HG02623 (cell line): ENCODE measurements at regions not wholly inside any gene's neighbourhood (a gene's known extent, or its start where the extent isn't known, plus 50 kb on each side); places are given as distances from the start of the nearest gene placed in this dataset.
A peak's percentile ranks its signal among the peaks of the same experiment; 100 is the strongest.
"Not testable (repeated sequence)": the region's sequence is repeated elsewhere in the genome, so short reads cannot be mapped to it uniquely, and the experiment has no call there.

Experiments
- ATAC-seq: cut with Tn5 transposase; IDR thresholded peaks from one replicate; pipeline ENCODE4 v1.9.1; 2021; ENCODE audit warnings: moderate library complexity; ENCODE audit not compliant: unreplicated experiment

DNA sequence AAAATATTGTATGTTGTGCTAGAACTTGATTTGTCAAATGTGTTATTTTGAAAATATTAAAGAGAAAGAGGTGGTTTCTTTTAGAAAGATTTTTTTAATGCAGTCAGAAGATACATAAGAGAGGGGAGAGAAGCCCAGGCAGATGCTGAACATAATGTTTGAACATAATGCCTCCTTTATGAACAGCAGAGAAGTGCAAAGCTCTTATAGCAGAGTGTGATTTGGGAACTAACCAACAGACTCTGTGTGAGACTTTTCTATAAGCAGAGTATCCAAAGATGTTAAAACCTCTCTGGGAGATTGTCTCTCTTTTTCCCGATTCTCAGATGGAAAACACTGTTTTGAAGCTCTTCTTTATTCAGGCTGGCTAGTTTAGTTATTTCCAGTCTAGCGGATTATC is 1274.1 kb upstream of the SPRY2 start:
- no peak for ATAC-seq

GRCh38 chr13:81610644-81611043 is 1269.7 kb upstream of the SPRY2 start:
- ATAC-seq, result no peak

DNA sequence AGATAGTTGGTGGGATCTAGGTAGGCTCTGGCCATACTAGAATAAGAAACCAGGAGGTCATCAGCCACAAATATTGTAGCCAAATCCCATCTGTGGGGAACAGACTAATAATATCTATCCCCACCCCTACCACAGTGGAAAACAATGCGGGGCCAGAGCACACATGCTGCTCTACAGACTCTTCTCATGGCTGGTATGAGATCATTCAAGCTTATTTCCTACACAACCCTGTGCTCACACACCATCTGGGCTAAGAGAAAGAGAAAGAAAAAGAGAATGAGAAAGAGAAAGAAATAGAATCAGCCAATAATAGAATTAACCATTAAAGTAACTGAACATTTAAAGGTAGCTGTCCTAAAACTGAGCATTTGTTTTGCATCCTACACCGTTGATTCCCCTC is 1268.4 kb upstream of the SPRY2 start:
- no peak for ATAC-seq

GRCh38 chr13:81606074-81606473 is 1265.1 kb upstream of the SPRY2 start:
- ATAC-seq, result no peak

- ATAC-seq, result no peak
Measured at GRCh38 chr13:81602241-81602640, 1261.3 kb upstream of the SPRY2 start.

DNA sequence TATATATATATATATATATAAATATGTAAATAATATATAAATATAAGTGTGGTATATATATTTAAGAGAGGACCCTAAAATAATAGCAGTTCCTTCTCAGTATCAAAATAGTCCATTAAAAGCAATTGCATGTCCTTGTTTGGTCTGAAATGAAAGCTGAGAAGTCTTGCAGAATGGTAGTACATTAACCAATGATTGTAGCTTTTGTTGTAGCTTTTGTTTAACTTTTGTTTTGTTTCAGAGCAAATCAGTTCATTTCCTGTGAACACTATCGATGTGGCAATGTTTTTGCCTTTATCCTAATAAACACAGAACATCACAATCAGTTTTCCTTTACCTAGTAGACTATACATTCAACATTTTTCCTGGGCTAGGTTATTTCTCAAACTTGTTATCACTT is 1256.2 kb upstream of the SPRY2 start:
- ATAC-seq, result no peak

DNA sequence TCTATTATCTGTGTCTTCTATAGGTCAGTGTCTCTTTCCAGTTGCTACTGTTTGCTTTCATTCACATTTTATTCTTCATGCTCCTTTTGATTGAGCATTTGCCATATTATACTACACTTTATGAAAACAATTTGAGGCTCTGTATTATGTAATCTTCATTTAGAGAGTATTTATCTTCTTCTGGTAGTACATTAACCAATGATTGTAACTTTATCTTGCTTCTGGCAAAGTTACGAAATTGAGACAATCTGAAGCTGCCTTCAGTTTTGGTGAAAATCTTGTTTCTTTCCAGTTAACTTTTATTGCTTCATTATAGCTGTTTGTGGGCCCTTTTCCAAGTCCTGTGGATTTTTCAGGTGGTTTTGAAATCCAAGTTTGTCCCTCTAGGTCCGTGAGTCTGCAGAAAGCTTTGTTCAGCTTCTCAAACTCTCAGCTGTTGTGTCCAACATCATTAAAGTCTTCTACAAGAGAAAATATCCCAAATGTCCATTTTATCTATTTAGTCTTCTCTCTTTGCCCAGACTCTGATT is 1255.4 kb upstream of the SPRY2 start:
- ATAC-seq, result no peak

DNA sequence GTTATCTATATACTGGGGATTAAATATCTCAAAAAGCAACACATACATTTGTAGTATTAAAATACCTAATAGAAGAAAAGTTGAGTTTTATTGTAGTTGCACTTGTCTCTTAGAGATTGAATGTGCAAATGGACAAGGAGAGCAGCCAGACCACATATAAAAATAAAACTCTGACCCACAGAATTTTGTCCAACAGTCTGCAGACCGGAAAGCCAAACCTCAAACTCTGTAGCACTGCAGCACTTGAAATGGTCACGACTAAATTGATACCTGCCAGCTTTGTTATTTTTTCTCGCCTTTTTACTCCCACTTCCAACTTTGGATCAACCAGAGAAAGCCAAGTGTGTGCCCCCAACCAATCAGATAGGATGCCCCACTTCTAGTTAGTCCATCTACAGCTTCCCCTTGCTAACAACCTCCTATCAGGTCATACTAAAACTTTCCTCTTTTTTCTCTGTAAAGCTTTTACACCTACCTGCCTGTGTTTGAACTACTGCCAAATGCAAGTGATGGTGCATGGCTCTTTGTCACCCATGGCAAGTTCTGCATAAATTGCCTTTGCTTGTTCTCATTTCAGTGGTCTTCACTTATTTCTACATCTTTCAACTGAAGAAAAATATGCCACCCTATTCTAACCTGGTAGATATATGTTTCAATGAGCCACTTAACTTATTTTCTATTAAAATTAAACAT is 1250.7 kb upstream of the SPRY2 start:
- no peak for ATAC-seq

DNA sequence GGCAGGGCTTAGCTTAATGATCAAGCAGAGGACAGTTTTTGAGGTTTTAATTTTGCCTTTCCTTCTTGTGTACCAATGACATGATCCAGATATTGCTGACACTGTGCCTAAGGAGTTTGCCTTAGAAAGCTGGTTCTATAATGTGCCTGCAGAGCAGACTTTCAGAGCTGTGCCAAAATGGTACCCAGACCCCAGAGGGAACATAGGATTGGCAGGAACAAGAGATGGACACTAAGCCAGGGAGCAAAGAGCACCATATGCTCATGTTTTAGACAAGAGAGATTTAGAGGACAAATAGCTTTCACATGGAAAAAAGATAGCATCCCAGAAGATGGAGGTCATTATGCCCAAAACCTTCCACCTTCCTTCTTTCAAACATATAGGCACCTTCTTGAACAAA is 1241.5 kb upstream of the SPRY2 start:
- ATAC-seq, result no peak

DNA sequence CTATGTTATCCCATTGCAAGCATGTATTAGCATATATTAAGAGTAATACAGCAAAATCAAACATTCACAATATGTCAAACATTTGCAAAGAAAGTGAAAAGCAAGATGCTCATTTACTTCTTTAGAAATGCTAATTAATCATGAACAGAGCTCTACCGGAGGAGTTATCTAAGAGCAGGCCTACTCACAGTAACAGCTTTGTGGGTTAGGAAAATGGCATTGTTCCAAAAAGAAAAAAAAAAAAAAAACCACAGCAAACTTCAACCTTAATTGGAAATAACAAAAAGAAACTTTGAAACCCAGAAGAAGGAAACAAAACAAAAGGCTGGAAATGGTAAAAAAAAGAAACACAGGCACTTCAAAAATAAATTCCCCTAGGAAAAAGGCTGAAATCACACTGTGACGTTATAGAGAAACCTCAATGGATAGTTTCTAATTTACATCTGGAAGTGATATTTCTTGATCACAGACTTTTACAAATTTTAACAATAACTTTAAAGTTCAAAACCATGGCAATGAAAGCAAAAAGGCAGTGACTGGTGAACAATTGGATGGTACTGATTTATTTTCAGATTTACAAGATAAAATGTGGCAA is 1236.8 kb upstream of the SPRY2 start:
- ATAC-seq, result no peak

GRCh38 chr13:81568824-81569223 is 1227.9 kb upstream of the SPRY2 start:
- peak; percentile 67 for ATAC-seq

- ATAC-seq, result no peak
Measured at GRCh38 chr13:81565849-81566248, 1224.9 kb upstream of the SPRY2 start.

DNA sequence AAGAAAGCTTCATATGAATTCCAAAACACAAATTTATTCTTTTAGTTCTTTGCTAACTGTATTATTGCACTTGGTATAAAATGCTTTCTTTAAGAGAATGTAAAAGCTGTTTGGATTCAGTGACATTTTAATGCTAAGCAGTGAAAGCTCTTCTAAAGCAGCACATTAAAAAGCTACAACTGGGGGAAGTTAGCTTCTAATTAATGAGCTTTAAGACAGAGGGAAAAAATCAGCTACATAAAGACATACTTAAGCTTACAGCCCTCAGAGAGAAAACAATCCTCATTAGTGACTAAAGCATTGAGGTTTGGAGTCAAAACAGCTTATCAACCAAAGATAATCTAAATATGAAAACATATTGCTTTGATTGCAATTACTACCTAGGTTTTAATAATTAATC is 1222.2 kb upstream of the SPRY2 start:
- no peak for ATAC-seq

- ATAC-seq, result no peak
Measured at GRCh38 chr13:81562598-81562997, 1221.7 kb upstream of the SPRY2 start.

GRCh38 chr13:81551036-81551435 is 1210.1 kb upstream of the SPRY2 start:
- ATAC-seq, result no peak

DNA sequence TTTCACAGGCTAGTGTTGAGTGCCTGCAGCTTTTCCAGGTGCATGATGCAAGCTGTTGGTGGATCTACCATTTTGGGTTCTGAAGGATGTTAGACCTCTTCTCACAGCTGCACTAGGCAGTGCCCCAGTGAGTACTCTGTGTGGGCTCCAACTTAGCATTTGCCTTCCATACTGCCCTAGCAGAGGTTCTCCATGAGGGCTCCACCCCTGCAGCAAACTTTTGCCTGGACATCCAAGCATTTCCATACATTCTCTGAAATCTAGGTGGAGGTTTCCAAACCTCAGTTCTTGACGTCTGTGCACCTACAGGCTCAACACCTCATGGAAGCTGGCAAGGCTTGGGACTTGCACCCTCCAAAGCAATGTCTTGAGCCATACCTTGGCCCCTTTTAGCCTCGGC is 1205.4 kb upstream of the SPRY2 start:
- not testable (repeated sequence) for ATAC-seq

GRCh38 chr13:81540777-81541176 is 1199.9 kb upstream of the SPRY2 start:
- no peak for ATAC-seq

DNA sequence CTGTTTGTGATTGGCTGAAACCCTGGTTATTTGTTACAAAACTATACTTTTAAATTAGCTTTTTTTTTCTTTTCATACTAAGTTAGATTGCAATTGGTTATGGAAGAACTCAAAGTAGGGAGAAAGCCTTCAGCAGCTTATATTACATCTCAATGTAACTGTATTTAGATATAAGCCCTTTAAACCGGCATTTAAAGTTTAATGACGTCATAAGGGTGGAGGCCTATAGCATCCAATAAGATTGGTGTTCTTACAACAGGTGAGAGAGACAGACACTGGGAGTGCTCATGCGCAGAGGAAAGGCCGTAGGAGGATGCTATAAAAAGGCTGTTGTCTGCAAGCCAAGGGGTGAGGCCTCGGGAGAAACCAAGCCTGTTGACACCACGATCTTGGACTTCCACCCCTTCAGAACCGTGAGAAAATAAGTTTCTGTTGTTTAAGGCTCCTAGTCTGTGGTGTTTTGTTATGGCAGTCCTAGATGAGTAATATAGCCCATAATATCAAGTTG is 1198.8 kb upstream of the SPRY2 start:
- no peak for ATAC-seq

- ATAC-seq, result no peak
Measured at GRCh38 chr13:81498969-81499368, 1158.0 kb upstream of the SPRY2 start.

DNA sequence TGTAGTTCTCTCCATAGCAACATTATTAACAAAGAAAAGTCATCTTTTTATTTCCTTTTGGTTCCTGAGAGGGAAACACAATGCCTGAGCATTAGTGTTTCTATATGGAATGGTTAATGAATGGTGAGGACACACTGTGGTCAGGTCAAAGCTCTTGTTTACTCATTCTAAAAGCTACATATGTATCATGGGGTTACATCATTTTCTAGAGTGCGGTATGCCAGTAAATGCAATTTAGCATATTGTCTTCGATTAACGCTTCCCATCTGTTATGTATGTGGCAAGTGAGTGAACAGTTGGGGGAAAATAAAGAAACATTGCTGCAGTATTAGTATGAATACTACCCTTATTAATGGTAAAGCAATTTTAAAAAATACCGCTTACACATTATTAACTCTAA is 1152.2 kb upstream of the SPRY2 start:
- no peak for ATAC-seq

DNA sequence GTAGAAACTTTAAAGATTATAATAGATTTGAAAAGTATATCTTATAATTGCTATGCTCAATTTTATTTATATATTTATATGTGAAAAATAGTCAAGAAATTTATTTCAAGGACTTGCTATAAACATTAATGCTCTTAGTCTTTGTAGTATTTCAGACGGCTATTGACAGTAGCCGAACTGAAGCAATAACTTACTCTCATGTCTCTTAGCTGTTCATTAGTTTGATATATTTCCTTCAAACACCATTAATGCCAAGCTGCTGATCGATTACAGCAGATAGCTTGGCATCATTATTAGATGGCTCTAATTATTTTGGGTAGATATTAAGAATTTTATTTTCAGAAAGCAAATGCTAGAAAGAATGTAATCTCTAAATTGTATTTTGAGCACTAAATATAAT is 1151.5 kb upstream of the SPRY2 start:
- no peak for ATAC-seq

- no peak for ATAC-seq
Measured at GRCh38 chr13:81488021-81488420, 1147.1 kb upstream of the SPRY2 start.

DNA sequence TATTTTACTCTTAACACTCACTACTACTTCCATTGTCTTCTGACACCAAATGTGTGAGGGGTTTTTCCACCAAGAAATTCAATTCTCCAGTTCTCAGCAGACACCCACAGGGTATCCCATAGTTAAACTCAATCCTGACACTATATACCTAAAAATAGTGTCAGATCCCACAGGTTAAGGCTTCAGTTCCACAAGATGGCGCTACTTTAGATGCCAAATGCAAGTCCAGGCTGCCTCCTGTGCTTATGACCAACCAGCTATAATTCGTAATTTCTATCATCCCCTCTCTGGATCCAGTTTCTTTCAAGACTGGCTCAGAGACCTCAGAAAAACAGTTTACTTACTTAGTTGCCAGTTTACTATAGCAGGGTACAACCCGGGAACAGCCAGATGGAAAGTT is 1146.2 kb upstream of the SPRY2 start:
- no peak for ATAC-seq
